Memory B cell (primary cell): ENCODE measurements at regions not wholly inside any gene's neighbourhood (a gene's known extent, or its start where the extent isn't known, plus 50 kb on each side); places are given as distances from the start of the nearest gene placed in this dataset.

Experiments
- ATAC-seq: fragments of 150-1000 bp; cut with Tn5 transposase; 2 replicates; pipeline ENCODE4 v1.10.0; 2021; ENCODE audit warnings: low read depth, mild to moderate bottlenecking, moderate library complexity
- DNase-seq, 2 donors: peaks; one replicate each; pipeline ENCODE4 v3.0.0; 2022; ENCODE audit warnings: low spot score in 2 of 2
- H3K27ac Mint-ChIP-seq: one replicate; pipeline ENCODE4 v1.8.0; 2022; ENCODE audit warnings: mild to moderate bottlenecking, moderate library complexity, mixed read lengths
- H3K27me3 Mint-ChIP-seq: one replicate; pipeline ENCODE4 v1.8.0; 2022; ENCODE audit warnings: mixed read lengths
- H3K36me3 Mint-ChIP-seq: one replicate; pipeline ENCODE4 v1.8.0; 2022; ENCODE audit warnings: mild to moderate bottlenecking, mixed read lengths
- H3K4me1 Mint-ChIP-seq: one replicate; pipeline ENCODE4 v1.8.0; 2022; ENCODE audit warnings: mixed read lengths
- H3K4me3 Mint-ChIP-seq: one replicate; pipeline ENCODE4 v1.8.0; 2022; ENCODE audit warnings: mild to moderate bottlenecking, moderate library complexity, mixed read lengths
- H3K9me3 Mint-ChIP-seq: one replicate; pipeline ENCODE4 v1.8.0; 2022; ENCODE audit warnings: mixed read lengths

GRCh38 chr13:67651908-67652465, 421.9 kb upstream of the PCDH9 start:
- Mint-ChIP-seq H3K36me3 (no peaks in the 10 kb centered on the region), H3K27me3 (no peaks in the 10 kb centered on the region), H3K4me3 (no peak overlapping the region), H3K27ac (no peak overlapping the region), H3K9me3 (peaks cover 5% of the 10 kb centered on the region), H3K4me1 (no peaks in the 10 kb centered on the region)
- ATAC-seq (no peak), DNase-seq (no peak)

- H3K27me3 Mint-ChIP-seq: no peaks in the 10 kb centered on the region
- H3K4me1 Mint-ChIP-seq: no peaks in the 10 kb centered on the region
- no peak overlapping the region for H3K27ac Mint-ChIP-seq
Observed at GRCh38 chr13:67650471-67650870, 420.3 kb upstream of the PCDH9 start.

GRCh38 chr13:67645874-67646467, 415.8 kb upstream of the PCDH9 start:
- H3K27ac Mint-ChIP-seq: no peak overlapping the region
- DNase-seq: no peak
- no peaks in the 10 kb centered on the region for H3K27me3 Mint-ChIP-seq
- H3K9me3 Mint-ChIP-seq: peaks cover 6% of the 10 kb centered on the region
- H3K4me1 Mint-ChIP-seq: no peaks in the 10 kb centered on the region
- no peaks in the 10 kb centered on the region for H3K36me3 Mint-ChIP-seq
- no peak overlapping the region for H3K4me3 Mint-ChIP-seq
- no peak for ATAC-seq

More at GRCh38 chr13:67650471-67650870, 420.3 kb upstream of the PCDH9 start:
- ATAC-seq (no peak), DNase-seq (no peak)
- H3K36me3 Mint-ChIP-seq: no peaks in the 10 kb centered on the region
- peaks cover 6% of the 10 kb centered on the region for H3K9me3 Mint-ChIP-seq
- no peak overlapping the region for H3K4me3 Mint-ChIP-seq

GRCh38 chr13:67643516-67644055, 413.4 kb upstream of the PCDH9 start:
- ATAC-seq (no peak), DNase-seq (no peak)
- Mint-ChIP-seq H3K27me3 (no peaks in the 10 kb centered on the region), H3K36me3 (no peaks in the 10 kb centered on the region), H3K9me3 (peaks cover 9% of the 10 kb centered on the region), H3K4me3 (no peak overlapping the region), H3K27ac (no peak overlapping the region), H3K4me1 (no peaks in the 10 kb centered on the region)

GRCh38 chr13:67642657-67643056, 412.5 kb upstream of the PCDH9 start:
- no peak for DNase-seq
- Mint-ChIP-seq H3K27ac (no peak overlapping the region), H3K9me3 (peaks cover 9% of the 10 kb centered on the region), H3K4me3 (no peak overlapping the region), H3K36me3 (no peaks in the 10 kb centered on the region), H3K4me1 (no peaks in the 10 kb centered on the region), H3K27me3 (no peaks in the 10 kb centered on the region)
- no peak for ATAC-seq

- H3K27ac Mint-ChIP-seq: no peak overlapping the region
- H3K4me1 Mint-ChIP-seq: no peaks in the 10 kb centered on the region
- no peak for ATAC-seq
- peaks cover 3% of the 10 kb centered on the region for H3K9me3 Mint-ChIP-seq
- no peaks in the 10 kb centered on the region for H3K27me3 Mint-ChIP-seq
- H3K36me3 Mint-ChIP-seq: no peaks in the 10 kb centered on the region
- no peak overlapping the region for H3K4me3 Mint-ChIP-seq
- DNase-seq: no peak
Observed at GRCh38 chr13:67635754-67636153, 405.6 kb upstream of the PCDH9 start.

DNA sequence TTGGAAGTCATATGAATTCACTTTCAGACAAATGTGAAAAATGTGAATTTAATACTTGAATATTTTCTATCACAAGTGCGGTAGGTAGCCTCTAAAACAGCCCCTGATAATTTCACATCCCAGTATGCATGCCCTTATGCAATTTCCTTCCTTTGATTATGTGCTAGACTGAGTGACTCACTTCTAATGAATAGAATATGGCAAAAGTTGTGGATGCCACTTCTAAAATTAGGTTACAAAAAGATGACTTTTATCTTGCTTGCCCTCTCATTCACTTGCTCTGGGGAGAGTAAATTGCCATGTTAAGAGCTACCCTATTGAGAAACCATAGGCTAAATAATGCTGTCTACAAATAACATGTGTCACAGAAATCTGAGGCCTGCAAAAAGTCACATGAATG, 402.5 kb upstream of the PCDH9 start:
- H3K4me1 Mint-ChIP-seq: no peaks in the 10 kb centered on the region
- no peak for DNase-seq
- H3K4me3 Mint-ChIP-seq: no peak overlapping the region
- H3K27ac Mint-ChIP-seq: no peak overlapping the region
- no peaks in the 10 kb centered on the region for H3K36me3 Mint-ChIP-seq
- no peaks in the 10 kb centered on the region for H3K27me3 Mint-ChIP-seq
- no peak for ATAC-seq
- H3K9me3 Mint-ChIP-seq: no peaks in the 10 kb centered on the region

DNA sequence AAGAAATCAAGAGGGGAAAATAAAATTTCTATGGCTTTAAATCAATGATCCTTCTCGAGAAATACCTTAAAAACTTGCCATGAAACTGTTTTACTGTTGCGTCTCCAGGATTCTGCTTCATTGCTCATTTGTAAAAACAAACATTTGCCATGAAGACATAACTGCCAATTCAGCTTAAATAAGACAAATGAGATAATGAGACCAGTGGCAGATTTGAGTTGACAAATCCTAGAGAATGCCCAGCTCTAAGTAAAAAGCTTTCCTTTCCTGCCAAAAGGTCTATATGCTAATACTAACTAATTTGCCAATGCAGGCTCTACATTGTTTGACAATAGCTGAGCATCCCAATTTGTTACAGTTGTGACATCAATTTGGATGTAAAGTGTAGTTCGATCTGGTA, 400.5 kb upstream of the PCDH9 start:
- H3K27ac Mint-ChIP-seq: no peak overlapping the region
- H3K4me3 Mint-ChIP-seq: no peak overlapping the region
- H3K4me1 Mint-ChIP-seq: no peaks in the 10 kb centered on the region
- H3K27me3 Mint-ChIP-seq: no peaks in the 10 kb centered on the region
- ATAC-seq (no peak), DNase-seq (no peak)
- peaks cover 1% of the 10 kb centered on the region for H3K9me3 Mint-ChIP-seq
- H3K36me3 Mint-ChIP-seq: no peaks in the 10 kb centered on the region

DNA sequence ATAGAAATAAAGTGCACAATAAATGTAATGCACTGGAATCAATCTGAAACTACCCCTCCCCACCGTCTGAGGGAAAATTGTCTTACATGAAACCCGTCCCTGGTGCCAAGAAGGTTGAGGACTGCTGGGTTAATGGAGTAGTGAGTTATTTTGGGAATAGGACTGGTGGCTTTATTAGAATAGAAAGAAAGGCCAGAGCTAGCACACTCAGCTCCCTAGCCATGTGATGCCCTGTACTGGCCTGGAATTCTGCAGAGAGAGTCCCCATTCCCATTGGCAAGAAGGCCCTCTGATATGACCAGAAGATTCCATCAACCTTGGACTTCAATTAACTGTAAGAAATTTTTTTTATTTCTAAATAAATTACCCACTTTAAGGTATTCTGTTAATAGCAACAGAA, 393.5 kb upstream of the PCDH9 start:
- H3K27ac Mint-ChIP-seq: no peak overlapping the region
- peaks cover 3% of the 10 kb centered on the region for H3K9me3 Mint-ChIP-seq
- no peak for ATAC-seq
- H3K4me3 Mint-ChIP-seq: no peak overlapping the region
- no peaks in the 10 kb centered on the region for H3K27me3 Mint-ChIP-seq
- H3K4me1 Mint-ChIP-seq: no peaks in the 10 kb centered on the region
- no peak for DNase-seq
- H3K36me3 Mint-ChIP-seq: no peaks in the 10 kb centered on the region

- Mint-ChIP-seq H3K9me3 (peaks cover 1% of the 10 kb centered on the region), H3K27me3 (no peaks in the 10 kb centered on the region), H3K4me3 (no peak overlapping the region), H3K27ac (no peak overlapping the region), H3K36me3 (no peaks in the 10 kb centered on the region), H3K4me1 (no peaks in the 10 kb centered on the region)
- ATAC-seq (no peak), DNase-seq (no peak)
Observed at GRCh38 chr13:67620665-67621064, 390.5 kb upstream of the PCDH9 start.

GRCh38 chr13:67619995-67620380, 389.9 kb upstream of the PCDH9 start:
- H3K27me3 Mint-ChIP-seq: no peaks in the 10 kb centered on the region
- no peak overlapping the region for H3K27ac Mint-ChIP-seq
- DNase-seq: no peak
- no peaks in the 10 kb centered on the region for H3K36me3 Mint-ChIP-seq
- no peaks in the 10 kb centered on the region for H3K4me1 Mint-ChIP-seq
- no peak overlapping the region for H3K4me3 Mint-ChIP-seq
- peaks cover 1% of the 10 kb centered on the region for H3K9me3 Mint-ChIP-seq
- no peak for ATAC-seq

GRCh38 chr13:67619351-67619994, 389.3 kb upstream of the PCDH9 start:
- Mint-ChIP-seq H3K27ac (no peak overlapping the region), H3K4me1 (no peaks in the 10 kb centered on the region), H3K27me3 (no peaks in the 10 kb centered on the region), H3K4me3 (no peak overlapping the region), H3K9me3 (peaks cover 1% of the 10 kb centered on the region), H3K36me3 (no peaks in the 10 kb centered on the region)
- no peak for DNase-seq
- ATAC-seq: no peak

- Mint-ChIP-seq H3K4me1 (no peaks in the 10 kb centered on the region), H3K27ac (no peak overlapping the region)
- no peak for ATAC-seq
Observed at GRCh38 chr13:67614579-67614978, 384.4 kb upstream of the PCDH9 start.

DNA sequence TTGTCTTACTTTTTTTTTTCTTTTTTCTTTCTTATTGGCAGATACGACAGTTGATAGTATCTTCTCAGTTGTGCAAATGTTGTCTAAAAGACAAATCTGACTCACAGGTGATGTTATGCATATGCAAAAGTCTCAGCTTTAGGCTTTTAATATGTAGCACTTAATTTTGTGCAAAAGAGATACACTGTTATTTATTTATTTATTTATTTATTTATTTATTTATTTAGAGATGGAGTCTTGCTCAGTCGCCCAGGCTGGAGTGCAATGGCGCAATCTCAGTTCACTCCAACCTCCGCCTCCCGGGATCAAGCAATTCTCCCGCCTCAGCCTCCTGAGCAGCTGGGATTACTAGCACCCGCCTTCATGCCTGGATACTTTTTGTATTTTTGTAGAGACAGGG, 383.9 kb upstream of the PCDH9 start:
- H3K27ac Mint-ChIP-seq: no peak overlapping the region
- H3K36me3 Mint-ChIP-seq: no peaks in the 10 kb centered on the region
- H3K27me3 Mint-ChIP-seq: no peaks in the 10 kb centered on the region
- no peak for ATAC-seq
- no peak for DNase-seq
- peaks cover 1% of the 10 kb centered on the region for H3K9me3 Mint-ChIP-seq
- no peaks in the 10 kb centered on the region for H3K4me1 Mint-ChIP-seq
- H3K4me3 Mint-ChIP-seq: no peak overlapping the region

More at GRCh38 chr13:67614579-67614978, 384.4 kb upstream of the PCDH9 start:
- DNase-seq: no peak
- no peaks in the 10 kb centered on the region for H3K27me3 Mint-ChIP-seq
- no peaks in the 10 kb centered on the region for H3K36me3 Mint-ChIP-seq
- no peak overlapping the region for H3K4me3 Mint-ChIP-seq
- H3K9me3 Mint-ChIP-seq: no peaks in the 10 kb centered on the region

DNA sequence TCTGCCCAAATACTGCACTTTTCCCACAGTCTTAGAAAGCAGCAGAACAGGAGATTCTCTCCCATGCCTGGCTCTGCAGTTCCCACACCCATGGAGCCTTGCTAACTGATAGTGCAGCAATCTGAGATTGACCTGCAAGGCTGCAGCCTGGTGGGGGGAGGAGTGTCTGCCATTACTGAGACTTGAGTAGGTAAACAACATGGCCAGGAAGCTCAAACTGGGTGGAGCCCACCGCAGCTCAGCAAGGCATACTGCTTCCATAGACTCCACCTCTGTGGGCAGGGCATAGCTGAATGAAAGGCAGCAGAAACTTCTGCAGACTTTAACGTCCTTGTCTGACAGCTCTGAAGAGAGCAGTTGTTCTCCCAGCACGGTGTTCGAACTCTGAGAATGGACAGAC, 358.5 kb upstream of the PCDH9 start:
- Mint-ChIP-seq H3K27me3 (no peaks in the 10 kb centered on the region), H3K36me3 (no peaks in the 10 kb centered on the region), H3K9me3 (peaks cover 4% of the 10 kb centered on the region), H3K27ac (no peak overlapping the region), H3K4me3 (no peak overlapping the region), H3K4me1 (no peaks in the 10 kb centered on the region)
- DNase-seq: no peak
- ATAC-seq: no peak
